Fibroblast of lung (primary cell): ENCODE measurements at regions not wholly inside any gene's neighbourhood (a gene's known extent, or its start where the extent isn't known, plus 50 kb on each side); places are given as distances from the start of the nearest gene placed in this dataset.

Experiments used
- CTCF ChIP-seq, 2 donors: IDR thresholded peaks in 1 of 2; conservative IDR thresholded peaks in 1 of 2; 1 replicate in 1 of 2; 2 replicates in 1 of 2; pipeline ENCODE4 v1.5.1; 2011 to 2012; ENCODE audit warnings: low read length in 2 of 2, control low read depth in 1 of 2, inconsistent platforms in 1 of 2, low read depth in 1 of 2, mild to moderate bottlenecking in 1 of 2
- EZH2 ChIP-seq: IDR thresholded peaks from 2 replicates; pipeline ENCODE4 v1.5.1; 2012; ENCODE audit warnings: low read length, control low read depth, mild to moderate bottlenecking; ENCODE audit errors: missing control alignments

DNA sequence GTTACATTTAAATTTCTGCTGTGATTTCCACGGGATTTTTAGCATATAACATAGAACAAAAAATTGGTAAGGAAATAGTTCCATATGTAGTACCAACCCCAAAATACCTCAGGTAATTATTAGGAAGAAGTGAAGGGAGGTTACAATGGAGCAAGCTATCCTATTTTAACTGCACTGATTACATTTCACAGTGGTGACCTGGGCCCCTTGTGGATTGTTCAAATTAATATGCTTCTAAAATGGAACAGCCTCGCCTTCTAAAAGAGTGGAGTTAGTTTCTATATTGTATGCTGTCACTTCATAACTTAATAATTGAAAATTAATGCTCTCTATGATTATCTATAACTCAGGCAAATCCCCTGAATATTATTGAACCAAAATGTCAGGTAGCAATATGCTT, 651.7 kb upstream of the GBE1 start:
- TF ChIP-seq CTCF (conservative IDR thresholded peaks at IDR 0.05 in 1 of 2, IDR thresholded peaks at IDR 0.05 in 1 of 2; ENCODE audit: low read depth in 1 of 2, low read length in 2 of 2) (no peak), EZH2 (no peak)
